ENCODE measurements at regions not wholly inside any gene's neighbourhood (a gene's known extent, or its start where the extent isn't known, plus 50 kb on each side); places are given as distances from the start of the nearest gene placed in this dataset.

- no peak for TF ChIP-seq CTCF (IDR thresholded peaks at IDR 0.05; ENCODE audit: unreplicated experiment)
- intact Hi-C loops (cut with micrococcal nuclease): no loop called here
- no peaks in the 10 kb centered on the region for H3K36me3 Mint-ChIP-seq (ENCODE audit: insufficient read depth, unreplicated experiment)
- BruUV-seq (replicated peaks): no TSS peak
- H3K4me3 Mint-ChIP-seq (ENCODE audit: unreplicated experiment): no peak overlapping the region
- ChIA-PET CTCF (no interaction called here), POLR2A (no interaction called here)
- no peak for DNase-seq (ENCODE audit: unreplicated experiment)
- H3K4me1 Mint-ChIP-seq (ENCODE audit: insufficient read depth, unreplicated experiment): no peaks in the 10 kb centered on the region
- no peak overlapping the region for H3K27ac Mint-ChIP-seq (ENCODE audit: low read depth, unreplicated experiment)
- no peaks in the 10 kb centered on the region for H3K27me3 Mint-ChIP-seq (ENCODE audit: insufficient read depth, unreplicated experiment)
- H3K9me3 Mint-ChIP-seq (ENCODE audit: unreplicated experiment): no peaks in the 10 kb centered on the region
Observed at GRCh38 chr6:119523556-119523955, 174.0 kb upstream of the MAN1A1 start.

DNA sequence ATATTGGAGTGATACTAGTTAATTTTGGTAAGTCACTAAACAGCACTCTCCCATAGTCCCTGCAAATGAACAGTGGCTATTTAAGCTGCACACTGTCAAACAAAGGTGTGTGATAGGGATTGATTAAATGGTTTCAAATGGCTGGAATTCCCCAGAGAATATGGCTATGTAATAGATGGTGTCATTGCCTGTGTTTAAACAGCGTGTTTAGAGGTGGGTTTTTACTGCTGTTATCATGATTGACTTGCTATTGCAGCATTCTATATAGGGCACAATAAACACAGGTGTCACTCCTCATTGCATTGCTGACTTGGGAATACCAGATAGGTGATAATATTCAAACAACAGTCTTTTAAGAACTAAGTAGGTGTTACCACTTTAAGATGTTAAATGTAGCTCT lies 171.7 kb upstream of the MAN1A1 start:
- no peaks in the 10 kb centered on the region for H3K27me3 Mint-ChIP-seq (ENCODE audit: insufficient read depth, unreplicated experiment)
- ChIA-PET POLR2A (interaction anchor here (0.6 kb wide), 1 partner anchor 393 kb away, joined by 3 read pairs; no protein-coding TSS in a partner anchor), CTCF (interaction anchor here (0.6 kb wide), 1 partner anchor 1120 kb away, joined by 3 read pairs; no protein-coding TSS in a partner anchor)
- TF ChIP-seq CTCF (IDR thresholded peaks at IDR 0.05; ENCODE audit: unreplicated experiment): no peak
- H3K27ac Mint-ChIP-seq (ENCODE audit: low read depth, unreplicated experiment): no peak overlapping the region
- no peaks in the 10 kb centered on the region for H3K4me1 Mint-ChIP-seq (ENCODE audit: insufficient read depth, unreplicated experiment)
- no TSS peak for BruUV-seq (replicated peaks)
- H3K36me3 Mint-ChIP-seq (ENCODE audit: insufficient read depth, unreplicated experiment): no peaks in the 10 kb centered on the region
- intact Hi-C loops (cut with micrococcal nuclease): no loop called here
- no peak overlapping the region for H3K4me3 Mint-ChIP-seq (ENCODE audit: unreplicated experiment)
- no peak for DNase-seq (ENCODE audit: unreplicated experiment)
- no peaks in the 10 kb centered on the region for H3K9me3 Mint-ChIP-seq (ENCODE audit: unreplicated experiment)

DNA sequence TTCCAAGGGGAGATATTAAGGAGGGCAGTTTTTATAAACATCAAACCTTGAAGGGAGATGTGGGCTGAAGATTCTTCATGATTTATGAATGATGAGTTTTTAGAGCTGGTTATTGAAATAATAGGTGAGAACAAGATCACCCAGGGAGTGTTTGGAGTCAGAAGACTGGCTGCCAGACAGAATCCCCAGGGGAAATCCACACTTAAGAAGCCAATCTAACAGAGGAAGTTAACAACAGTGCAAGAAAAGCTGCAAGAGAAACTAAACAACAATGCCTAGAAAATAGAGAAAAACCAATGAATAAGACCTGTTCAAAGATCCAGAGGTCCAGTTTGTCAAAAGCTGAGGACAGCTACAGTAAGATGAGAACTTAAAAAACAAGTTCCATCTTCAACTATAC lies 167.9 kb upstream of the MAN1A1 start:
- Mint-ChIP-seq H3K27me3 (ENCODE audit: insufficient read depth, unreplicated experiment) (no peaks in the 10 kb centered on the region), H3K9me3 (ENCODE audit: unreplicated experiment) (no peaks in the 10 kb centered on the region), H3K4me1 (ENCODE audit: insufficient read depth, unreplicated experiment) (no peaks in the 10 kb centered on the region), H3K4me3 (ENCODE audit: unreplicated experiment) (no peak overlapping the region), H3K36me3 (ENCODE audit: insufficient read depth, unreplicated experiment) (no peaks in the 10 kb centered on the region), H3K27ac (ENCODE audit: low read depth, unreplicated experiment) (no peak overlapping the region)
- TF ChIP-seq CTCF (IDR thresholded peaks at IDR 0.05; ENCODE audit: unreplicated experiment): no peak
- ChIA-PET CTCF (no interaction called here), POLR2A (no interaction called here)
- intact Hi-C loops (cut with micrococcal nuclease): no loop called here
- BruUV-seq (replicated peaks): no TSS peak
- no peak for DNase-seq (ENCODE audit: unreplicated experiment)

DNA sequence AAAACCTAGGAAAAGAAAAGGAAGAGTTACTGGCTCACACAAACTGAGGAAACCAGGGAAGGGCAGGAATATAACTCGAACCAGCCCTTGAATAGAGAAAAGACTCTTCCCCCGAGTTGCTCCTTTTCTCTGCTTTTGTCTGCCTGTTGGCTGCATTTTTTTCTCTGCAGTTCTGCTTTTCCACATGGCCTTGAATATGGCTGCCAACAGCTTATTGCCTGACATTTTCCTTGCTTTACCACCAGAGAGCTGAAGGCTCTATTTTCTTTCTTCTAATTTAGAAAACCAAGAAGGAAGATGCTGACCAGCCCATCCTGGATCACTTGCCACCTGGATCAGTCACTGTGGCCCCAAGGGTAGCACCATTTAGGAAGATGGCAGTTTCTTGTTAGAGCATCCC lies 164.8 kb upstream of the MAN1A1 start:
- intact Hi-C loops (cut with micrococcal nuclease): no loop called here
- no peaks in the 10 kb centered on the region for H3K4me1 Mint-ChIP-seq (ENCODE audit: insufficient read depth, unreplicated experiment)
- no peaks in the 10 kb centered on the region for H3K27me3 Mint-ChIP-seq (ENCODE audit: insufficient read depth, unreplicated experiment)
- no peak for TF ChIP-seq CTCF (IDR thresholded peaks at IDR 0.05; ENCODE audit: unreplicated experiment)
- no peak overlapping the region for H3K4me3 Mint-ChIP-seq (ENCODE audit: unreplicated experiment)
- no peaks in the 10 kb centered on the region for H3K9me3 Mint-ChIP-seq (ENCODE audit: unreplicated experiment)
- H3K36me3 Mint-ChIP-seq (ENCODE audit: insufficient read depth, unreplicated experiment): no peaks in the 10 kb centered on the region
- BruUV-seq (replicated peaks): no TSS peak
- DNase-seq (ENCODE audit: unreplicated experiment): no peak
- H3K27ac Mint-ChIP-seq (ENCODE audit: low read depth, unreplicated experiment): no peak overlapping the region
- POLR2A ChIA-PET: interaction anchor here (0.8 kb wide), 1 partner anchor 18 kb away, joined by 3 read pairs; no protein-coding TSS in a partner anchor
- CTCF ChIA-PET: no interaction called here
